GM19035 (cell line): ENCODE measurements at regions not wholly inside any gene's neighbourhood (a gene's known extent, or its start where the extent isn't known, plus 50 kb on each side); places are given as distances from the start of the nearest gene placed in this dataset.
A peak's percentile ranks its signal among the peaks of the same experiment; 100 is the strongest.
"Not testable (repeated sequence)": the region's sequence is repeated elsewhere in the genome, so short reads cannot be mapped to it uniquely, and the experiment has no call there.

ENCODE experiments used
- ATAC-seq: cut with Tn5 transposase; IDR thresholded peaks from one replicate; pipeline ENCODE4 v1.9.1; 2021; ENCODE audit not compliant: unreplicated experiment

DNA sequence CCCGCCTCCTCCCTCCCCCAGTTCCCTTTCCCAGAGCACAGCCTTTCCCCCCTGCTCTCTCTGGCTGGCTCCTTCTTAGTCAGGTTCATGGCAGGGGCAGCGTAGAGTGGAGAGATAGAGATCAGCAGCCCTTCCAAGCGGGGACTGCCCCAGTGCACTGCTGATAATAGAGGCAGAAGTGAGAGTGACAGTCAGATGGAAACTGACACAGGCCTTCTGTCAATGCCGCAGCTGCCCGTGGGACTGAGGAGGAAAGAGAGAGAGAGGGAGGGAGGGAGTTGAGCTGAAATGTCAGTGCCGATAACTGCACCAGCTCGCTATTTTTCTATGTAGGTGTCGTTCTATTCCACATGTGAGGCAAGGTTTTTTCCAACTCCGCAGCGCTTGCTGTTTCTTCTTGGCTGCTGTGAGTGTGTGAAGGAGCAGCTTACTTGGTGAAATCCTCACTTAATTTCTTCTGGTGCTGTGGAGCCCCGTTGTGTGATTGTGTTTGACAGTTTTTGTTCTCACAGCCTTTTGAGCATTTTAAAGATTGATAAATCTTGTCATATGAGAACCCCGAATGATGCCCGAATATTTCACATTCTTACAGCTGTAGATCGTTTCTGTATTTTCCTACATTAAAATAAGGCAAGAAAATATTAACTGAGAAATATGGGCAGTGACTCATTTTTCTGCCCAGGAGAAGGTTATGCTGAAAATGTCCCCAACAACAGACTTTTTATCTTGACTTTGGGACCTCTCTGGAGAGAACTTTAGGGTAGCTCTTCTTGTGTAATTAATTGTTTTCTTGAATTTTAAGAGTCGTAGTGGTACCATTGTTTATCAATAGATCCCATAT is 386.4 kb upstream of the MMS22L start:
- peak; percentile 100 for ATAC-seq

DNA sequence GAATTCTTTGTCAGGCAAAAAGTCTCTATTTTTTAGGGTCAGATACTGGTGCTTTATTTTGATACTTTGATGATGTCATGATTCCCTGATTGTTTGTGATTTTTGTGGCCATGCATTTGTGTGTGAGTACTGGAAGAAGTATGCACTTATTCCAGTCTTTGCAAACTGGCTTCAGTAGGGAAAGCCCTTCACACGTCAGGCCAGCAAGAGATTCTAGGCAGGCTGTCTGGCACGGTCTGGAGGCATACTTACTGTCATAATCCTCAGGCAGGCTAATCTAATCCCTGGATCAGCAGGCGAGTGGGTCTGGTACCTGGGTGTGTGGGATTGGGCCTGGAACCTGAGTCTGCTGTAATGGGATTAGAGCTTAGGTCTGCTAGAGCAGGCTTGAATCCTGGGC is 391.8 kb upstream of the MMS22L start:
- ATAC-seq, result no peak

DNA sequence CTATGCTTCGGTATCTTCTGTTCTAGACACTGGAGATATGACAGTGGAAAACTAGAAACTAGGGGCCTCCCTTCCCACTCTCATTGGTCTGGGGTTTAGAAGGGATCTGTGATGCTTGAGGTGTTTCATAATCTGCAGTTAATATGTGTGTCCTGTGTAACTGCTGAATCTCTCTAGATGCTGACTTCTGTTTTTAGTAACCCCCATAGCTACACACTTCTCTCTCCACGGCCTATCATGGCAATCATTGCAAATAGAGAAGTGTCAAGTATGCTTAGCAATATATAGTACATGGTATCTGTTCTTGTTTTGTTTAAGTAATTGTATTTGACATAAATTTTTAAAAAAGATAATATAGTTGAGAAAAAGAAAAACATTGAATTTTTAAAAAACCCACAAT is 394.6 kb upstream of the MMS22L start:
- no peak for ATAC-seq

DNA sequence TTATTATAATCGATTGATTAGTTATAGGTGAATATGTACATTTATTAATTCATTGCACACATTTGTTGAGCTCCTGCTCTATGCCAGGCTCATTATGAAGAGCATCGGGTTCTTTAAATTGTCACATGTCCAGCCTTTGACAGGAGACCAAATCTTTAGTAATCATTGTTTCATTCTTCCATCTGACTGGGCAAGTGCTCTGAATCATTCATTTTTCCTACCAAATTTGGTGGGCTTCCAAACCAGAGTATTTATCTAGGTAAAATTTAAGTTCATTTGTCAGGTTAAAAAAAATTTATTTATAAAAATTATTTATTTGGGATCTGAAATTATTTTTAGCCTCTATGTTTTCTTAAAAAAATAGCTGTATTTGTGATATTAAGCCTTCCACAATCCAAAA is 404.9 kb upstream of the MMS22L start:
- ATAC-seq, result no peak

DNA sequence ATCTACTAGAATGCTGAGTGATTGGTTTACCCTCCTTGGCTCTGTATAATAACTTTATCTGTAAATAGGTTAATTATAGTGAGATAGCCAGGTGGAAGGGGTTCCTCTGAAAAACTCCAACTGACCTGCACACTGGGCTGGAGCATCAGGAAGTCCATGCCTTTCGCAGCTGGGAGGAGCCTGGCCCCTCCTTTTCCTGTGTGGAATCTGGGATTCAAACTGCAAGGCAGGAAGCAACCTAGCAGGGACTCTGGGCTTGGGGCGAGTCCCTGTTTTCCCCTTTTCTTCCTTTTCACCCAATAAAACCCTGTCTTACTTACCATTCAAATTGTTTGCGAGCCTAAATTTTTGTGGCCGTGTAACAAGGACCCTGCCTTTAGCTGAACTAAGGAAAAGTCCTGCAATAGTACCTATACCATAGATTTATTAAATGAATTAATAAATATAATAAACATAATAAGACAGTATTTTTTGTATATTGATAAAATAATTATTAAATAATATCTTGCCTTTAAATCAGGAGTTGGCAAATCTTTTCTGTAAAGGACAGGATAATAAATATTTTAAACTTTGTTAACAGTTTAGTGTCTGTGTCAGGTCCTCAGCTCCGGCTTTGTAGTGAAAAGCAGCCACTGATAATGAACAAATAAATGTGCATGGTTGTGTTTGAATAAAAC is 406.2 kb upstream of the MMS22L start:
- ATAC-seq, result no peak

DNA sequence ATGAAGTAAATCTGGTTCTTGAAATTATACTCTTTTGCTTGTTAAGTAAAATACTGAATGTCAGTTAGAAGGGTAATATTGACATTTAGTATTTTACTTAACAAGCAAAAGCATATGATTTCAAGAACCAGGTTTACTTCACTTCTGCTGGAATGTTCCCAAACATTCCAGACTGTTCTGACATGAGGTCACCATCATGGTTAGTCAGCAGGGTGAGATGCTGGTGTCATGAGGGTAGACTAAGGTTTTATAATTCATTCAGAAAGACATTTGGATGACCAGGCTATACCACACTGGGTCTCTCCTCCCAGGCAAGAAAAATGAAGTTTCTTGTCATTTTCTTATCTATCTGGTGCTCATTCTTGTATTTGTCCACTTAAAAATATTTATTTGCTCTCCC is 414.4 kb upstream of the MMS22L start:
- ATAC-seq, result no peak

DNA sequence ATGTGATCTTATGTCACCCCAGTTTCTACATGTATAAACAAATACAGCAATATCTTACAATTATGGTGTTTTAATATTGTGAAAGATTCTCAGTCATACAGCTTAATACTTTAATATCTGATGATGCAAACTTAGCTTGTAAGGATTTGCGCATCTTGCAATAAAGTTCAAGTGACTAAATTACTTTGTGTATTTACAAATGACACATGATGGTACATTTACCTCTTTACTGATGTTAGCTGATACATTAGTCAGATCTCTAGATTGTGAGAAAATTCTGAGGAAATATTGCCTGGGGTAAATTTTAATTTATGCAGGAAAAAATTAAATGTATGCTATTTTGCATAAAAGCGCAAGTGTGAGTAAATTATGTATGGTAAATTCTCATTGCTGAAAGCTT is 418.8 kb upstream of the MMS22L start:
- no peak for ATAC-seq

DNA sequence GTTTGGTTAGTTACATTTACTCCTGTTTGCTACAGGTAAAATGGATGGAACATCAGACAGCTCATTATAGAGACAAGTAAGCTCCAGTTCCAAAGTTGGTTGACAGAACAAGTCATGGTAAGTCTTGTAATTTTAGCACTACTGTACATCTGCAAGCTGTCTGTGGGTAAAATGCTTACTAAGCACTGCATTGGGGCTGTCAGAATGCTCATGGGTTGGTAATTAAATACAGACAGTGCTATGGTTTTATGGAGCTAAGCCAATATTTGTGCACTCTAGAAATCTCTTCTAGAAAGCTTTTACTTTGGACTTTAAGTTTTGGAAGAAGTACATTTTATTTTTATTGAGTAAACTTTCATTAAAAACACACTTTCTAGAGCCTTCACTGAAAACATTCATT is 419.2 kb upstream of the MMS22L start:
- no peak for ATAC-seq

DNA sequence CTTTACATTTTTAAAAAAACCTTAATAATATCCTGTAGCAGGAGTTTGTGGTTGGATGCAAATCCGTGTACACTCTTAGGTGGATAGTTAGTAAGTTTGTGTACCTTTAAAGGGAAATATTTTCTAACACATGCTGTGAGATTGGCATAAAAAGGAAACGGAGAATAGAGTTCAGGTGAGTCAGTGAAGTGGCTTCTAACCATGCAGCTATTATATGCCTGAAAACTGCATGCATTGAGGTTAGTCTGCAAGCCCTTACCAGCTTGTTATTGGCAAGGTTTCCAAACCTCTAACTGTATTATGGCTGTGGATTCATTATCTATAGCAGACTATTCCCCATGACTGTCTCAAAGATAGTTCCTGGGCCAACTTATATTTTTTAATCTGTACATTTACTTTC is 420.6 kb upstream of the MMS22L start:
- no peak for ATAC-seq

DNA sequence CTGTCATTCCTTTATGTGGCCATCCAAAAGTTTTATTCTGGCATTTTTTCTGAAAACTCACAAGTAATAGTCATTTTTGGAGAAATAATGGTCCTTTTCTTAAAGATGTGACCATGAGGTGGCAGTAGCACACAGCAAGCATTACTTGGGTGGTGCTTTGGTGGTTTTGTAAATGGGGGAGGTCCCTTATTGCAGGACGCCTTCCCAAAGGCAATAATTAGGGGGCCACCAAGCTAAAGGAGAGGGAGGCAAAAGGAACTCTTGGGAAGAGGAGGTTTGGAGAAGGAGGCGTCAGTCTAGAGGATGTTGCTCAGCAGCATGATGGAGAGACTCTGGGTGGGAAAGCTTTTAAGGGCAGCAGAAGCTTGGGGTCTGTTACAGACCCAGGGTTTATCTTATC is 422.6 kb upstream of the MMS22L start:
- no peak for ATAC-seq

DNA sequence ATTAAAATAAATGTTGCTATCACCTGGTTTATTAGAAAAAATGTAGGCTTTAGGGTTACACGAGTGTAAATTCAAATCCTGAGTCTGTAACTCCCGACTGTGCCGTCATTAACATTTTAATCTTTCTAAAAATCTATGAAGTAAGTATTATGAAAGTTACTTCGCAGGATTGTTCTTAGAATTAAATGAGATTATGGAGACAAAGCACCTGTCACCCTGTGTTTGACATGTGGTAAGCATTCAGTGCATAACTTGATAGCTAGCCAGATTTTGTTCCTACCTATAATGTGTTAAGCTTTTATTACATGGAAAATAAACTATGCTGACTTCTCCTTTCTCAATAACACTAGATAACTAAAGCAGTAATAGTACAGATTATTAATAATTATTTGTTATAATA is 429.7 kb upstream of the MMS22L start:
- ATAC-seq, result no peak

DNA sequence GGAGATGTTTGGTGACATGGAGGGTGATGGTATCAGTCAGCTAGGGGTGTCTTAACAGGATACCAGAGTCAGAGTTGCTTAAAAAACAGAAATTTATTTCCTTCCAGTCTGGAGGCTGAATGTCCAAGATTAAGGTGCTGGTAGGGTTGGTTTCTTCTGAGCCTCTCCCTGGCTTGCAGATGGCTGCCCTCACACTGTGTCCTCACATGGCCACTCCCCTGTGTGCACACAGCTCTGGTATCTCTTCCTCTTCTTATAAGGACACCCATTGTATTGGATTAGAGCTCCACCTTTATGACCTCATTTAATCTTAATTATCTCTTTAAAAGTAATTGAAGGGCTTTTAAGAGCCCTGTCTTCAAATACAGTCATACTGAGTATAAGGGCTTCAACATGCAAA is 431.8 kb upstream of the MMS22L start:
- ATAC-seq, result no peak

DNA sequence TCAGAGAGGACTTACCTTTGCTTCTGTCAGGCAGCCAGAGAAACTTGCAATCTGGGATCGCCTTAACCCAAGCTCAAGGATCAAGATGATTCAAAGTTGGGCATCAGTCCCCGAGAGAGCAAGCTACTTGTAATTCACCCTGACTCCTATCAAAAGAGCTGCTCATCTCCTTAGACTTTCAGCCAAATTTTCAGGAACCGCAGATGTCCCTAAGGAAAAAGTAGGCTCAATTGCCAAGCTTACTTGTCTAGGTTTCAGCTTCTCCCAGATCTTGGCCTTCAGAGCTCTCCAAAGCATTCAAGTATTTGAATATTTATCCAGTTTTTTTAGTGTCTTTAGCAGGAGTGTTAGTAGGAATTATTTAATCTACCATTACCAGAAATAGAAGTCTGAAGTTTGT is 434.1 kb upstream of the MMS22L start:
- ATAC-seq, result no peak

DNA sequence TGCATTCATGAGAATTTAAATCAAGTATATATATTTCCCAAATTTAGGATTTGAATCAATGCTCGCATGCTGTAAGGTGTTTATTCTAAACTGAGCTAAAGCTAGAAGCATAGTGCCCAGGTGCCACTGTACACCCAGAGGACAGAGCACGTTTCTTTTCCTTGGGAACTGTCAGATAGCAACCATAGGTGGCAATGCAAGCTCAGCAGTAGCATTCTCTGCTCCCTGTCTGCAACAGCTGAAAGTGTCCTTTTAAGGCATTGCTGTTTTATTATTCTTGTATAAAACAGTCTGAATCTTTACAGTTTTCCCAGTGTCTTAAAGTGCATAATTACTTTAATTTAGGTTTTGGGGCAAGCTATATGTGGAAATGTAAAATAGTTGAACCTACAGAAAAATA is 443.4 kb upstream of the MMS22L start:
- no peak for ATAC-seq

DNA sequence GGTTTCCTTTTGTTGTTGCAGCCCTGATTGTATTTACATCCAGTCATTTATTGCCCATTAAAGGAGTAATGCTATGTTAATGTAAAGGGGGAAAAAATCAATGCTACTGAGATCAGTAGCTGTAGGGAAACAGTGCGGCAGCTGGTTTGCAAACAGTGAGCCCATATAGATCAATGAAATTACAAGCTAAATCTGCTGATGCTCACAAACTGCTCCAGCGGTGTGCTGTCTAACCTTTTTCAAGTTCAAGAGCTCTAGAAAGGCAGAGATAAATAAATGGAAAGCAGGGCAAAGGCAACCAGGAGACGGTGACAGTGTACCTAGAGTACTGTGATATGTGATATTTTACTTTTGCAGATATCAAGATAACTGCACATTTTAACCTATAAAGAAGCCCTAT is 449.0 kb upstream of the MMS22L start:
- ATAC-seq, result no peak

DNA sequence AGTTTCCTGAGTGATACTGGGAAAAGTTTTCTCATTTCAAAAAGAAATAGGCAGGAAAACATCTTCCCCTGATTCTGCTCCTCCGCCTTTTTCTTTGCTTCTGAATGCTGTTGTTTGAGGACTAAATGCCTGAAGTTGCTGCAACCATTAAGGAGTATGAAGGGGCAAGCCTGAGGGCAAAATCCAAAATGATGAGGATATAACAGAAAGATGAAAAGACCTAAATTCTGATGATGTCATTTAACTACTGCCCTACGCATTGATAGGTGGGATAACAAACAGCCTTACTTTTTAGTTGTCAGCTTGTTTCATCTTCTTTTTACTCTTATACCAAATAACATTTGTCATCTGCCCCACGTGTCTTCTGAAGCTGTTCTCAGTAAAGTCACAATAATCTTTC is 474.6 kb upstream of the MMS22L start:
- no peak for ATAC-seq

DNA sequence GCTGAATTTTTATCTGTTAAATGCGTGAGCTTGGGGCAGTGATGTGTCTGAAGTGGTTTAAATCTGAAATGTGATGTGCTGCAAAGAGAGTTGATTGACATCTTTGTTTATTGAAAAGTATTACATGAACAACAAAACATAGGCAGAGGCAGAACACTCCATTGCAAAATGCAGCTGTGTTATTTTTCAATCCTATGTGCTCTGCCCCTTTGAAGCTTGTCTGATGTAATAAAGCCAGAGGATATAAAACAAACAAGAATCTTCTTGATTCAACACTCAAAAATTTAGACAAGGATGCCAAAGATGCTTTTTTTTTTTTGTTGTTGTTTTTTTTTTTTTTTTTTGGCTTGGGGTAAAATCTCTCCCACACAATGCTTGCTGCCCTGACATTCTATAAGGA is 482.4 kb upstream of the MMS22L start:
- no peak for ATAC-seq

DNA sequence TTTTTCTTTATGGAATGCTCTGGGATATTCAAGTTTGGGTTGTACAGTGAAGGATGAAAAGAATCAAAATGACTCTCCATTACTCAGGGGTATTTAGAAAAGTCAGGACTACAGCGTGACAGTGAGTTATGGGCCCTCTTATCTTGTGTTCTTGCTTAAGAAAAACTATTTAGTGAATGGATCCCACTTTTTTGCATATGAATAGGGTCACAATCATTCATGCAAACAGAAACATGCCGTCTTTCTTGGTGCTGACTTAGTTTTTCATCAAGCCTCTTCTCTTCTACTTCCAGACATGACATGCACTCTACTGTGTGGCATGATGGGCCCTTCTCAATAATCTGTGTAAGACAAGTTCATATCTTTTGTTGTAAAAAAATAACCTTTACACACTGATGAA is 488.4 kb upstream of the MMS22L start:
- no peak for ATAC-seq

DNA sequence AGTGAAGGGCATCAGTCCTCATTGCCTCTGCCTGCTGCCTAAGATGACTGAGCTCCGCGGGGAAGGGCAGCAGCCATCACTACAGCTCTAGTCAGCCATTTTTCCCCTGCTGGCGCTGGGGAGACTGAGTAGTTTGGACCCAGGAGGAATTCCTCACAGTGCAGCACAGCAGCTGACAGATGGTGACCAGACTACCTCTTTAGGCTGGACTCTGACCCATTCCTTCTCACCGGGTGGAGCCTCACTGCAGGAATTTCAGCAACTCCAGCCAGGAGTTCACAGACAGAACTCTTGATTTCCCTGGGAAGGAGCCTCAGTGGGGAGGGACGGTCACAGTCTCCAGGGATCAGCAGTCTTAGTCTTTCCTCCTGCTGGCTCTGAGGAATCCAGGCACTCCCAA is 492.0 kb upstream of the MMS22L start:
- ATAC-seq, result no peak

DNA sequence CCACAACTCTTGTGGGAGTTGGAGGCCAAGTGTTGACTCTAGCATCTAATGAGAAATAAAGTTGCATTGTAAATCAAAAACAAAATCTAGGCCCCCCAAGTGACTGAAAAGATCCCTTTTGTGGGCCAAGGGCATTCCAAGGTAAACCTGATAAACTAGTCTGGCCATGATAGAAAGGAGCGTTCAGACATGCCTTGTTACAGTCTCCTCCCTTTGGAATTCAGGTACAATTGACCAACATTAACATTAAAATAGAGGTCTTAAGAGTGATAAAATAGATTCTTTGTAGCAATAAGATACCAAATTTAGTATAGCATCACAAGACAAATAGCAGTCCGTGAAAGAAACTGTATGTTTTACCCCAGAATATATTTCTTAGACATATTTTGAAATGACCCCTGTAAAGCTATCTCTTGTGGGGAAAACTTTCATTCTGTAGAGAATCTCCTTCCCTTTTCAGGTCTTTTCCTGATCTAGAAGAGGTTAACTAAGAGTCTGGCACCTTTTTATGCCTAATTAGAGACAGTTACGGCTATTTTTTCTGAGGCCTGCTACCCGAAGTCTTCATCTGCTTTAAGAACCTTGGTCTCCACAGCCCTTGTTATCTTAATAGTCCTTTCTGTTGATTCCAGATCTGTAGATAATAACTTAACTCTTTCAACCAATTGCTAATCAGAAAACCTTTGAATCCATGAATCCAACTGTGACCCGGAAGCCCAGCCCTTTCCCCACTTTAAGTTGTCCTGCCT is 495.4 kb upstream of the MMS22L start:
- ATAC-seq, result no peak

DNA sequence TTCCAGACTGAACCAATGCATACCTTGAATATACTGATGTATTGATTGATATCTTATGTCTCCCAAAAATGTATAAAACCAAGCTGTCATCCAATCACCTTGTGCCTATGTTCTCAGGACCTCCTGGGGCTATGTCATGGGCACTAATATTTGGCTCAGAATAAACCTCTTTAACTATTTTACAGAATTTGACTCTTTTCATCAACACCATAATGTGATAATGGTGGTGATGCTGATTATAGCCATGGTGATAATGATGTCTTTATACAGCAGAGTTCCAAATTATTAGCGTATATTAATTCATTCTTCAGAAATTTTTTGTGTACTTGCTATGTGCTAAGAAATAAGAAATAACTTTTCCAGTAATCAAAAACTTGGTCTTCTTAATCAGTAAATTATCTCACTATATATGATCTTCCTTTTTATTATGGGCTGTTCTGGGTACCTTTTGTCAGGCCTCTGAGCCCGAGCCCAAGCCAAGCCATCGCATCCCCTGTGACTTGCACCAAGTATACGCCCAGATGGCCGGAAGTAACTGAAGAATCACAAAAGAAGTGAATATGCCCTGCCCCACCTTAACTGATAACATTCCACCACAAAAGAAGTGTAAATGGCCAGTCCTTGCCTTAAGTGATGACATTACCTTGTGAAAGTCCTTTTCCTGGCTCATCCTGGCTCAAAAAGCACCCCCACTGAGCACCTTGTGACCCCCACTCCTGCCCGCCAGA is 496.2 kb upstream of the MMS22L start:
- not testable (repeated sequence) for ATAC-seq
